Hematopoietic multipotent progenitor cell treated with erythropoietin and hydrocortisone succinate and interleukin-3 and kit ligand, for 15 days (in vitro differentiated cells): ENCODE measurements at regions not wholly inside any gene's neighbourhood (a gene's known extent, or its start where the extent isn't known, plus 50 kb on each side); places are given as distances from the start of the nearest gene placed in this dataset.
"Not testable (repeated sequence)": the region's sequence is repeated elsewhere in the genome, so short reads cannot be mapped to it uniquely, and the experiment has no call there.

Experiments
- DNase-seq: peaks from one replicate; pipeline ENCODE4 v3.0.0-alpha.2; 2015; ENCODE audit warnings: low spot score

DNA sequence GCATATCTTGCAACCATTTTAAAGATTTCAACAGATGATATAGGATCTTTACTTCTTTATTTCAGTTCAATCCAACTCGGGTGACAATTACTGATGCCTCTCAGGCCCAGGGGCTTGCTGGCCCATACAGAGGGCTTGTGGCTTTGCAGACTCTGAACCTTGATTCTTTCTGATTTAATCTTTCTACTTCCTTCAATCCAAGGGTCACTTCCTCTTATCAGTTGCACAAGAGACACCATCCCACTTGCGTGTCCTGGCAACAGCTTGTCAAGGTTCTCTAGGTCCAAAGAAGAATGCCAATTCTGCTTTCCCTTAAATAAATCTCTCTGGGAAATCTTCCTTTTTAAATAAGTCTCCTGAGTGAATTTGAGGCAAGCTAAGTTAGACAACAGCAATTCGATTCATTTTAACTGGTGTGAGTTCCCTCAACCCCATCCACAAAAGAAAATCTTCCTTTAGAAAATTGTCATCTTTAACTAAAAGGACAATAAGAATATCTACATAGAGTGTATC is 75.1 kb upstream of the KIF2A start:
- not testable (repeated sequence) for DNase-seq

DNA sequence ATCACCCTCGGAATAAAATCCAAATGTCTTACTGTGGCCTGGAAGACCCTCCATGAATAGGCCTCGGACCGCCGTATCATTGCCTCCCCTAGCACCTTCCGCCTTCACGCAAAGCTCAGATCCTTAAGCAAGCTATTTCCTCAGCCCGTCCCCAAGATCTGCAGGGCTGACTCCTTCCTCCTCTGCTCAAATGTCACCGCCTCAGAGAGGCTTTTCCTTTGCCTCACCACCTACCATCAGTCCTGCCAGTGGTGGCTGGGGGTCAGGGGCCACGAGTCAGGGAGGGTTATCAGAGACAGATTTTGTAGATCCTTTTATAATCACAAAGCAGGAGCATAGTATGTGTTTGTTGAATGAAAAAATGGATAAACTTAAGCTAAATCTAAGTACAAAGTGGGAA is 74.4 kb upstream of the KIF2A start:
- no peak for DNase-seq

DNA sequence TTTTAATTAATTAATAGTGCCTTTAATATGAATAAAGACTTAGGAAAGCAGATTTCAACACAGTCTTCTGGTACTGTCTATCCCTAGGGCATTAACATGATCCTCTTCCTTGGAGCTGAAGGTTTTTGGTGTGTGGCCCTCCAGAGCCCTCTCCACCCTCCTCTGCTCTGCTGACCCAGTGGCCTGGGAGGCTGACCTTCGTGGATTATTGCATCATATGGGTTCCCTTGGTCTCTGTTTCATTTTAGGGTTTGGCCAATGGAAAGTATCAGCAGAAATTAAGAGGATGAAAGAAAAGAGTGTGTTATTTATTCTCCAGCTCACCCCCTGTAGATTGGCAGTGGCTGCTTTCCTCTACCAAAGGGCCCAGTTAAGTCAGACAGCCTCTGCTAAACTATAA is 73.8 kb upstream of the KIF2A start:
- DNase-seq, result not testable (repeated sequence)

DNA sequence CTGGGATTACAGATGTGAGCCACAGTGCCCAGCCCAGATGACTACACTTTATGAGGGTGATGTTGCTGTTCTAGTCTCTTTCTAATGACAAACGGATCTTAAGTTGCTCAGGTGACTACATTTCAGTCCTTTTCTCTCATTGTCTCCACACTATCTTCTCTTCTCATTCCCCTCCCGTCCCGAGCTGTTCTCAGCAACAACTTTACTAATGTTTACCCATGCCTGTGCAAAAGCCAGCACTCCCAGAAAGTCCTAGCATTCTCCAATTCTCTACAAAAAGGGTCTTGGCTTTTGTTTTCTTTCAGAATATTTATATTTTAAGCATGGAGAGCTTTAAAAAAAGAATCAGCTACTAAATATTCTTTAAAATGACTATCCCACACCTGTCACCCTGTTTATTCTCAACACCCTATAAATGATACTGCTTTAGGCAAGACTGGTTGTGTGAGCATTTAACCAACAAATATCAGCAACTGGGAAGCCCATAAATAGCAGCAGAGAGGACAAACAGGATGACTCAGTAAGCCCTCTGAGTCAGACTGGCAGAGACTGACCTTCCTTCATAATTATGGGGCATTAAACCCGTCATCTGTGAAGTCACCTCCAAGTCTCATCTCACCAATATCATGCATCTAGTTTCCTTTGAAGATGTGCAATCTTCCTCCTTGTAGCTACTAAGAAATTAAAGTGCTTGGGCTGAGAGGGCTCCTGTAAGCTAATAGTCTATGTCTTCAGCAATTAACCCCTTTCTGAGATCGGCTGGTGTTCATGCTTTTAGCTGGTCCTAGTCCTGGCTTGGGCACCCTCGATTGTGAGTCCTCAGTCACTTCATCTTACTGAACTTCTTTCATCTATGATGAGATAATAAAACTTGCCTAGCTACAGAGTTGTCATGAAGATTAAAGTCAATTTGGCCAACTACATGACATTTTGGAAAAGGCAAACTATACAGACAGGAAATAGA is 72.6 kb upstream of the KIF2A start:
- DNase-seq, result not testable (repeated sequence)

DNA sequence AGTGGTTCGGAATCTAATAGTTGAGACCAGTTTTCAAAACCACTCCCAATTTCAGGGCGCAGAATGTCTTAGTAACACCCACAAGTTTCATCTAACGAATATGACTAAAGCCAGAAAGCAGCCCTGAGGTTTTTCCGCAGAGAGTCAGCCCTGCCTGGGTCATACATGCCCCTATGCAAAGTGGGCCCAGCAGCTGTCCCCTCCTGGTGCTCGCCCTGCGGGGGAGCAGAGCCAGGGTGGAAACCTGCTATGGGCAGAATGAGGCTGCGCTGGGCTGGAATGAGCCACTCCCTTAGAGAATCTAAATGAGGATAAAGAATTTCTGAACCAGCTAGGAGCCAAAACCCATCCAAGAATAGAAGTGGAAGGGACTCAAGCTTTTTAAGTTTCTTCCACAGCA is 69.4 kb upstream of the KIF2A start:
- DNase-seq, result not testable (repeated sequence)

DNA sequence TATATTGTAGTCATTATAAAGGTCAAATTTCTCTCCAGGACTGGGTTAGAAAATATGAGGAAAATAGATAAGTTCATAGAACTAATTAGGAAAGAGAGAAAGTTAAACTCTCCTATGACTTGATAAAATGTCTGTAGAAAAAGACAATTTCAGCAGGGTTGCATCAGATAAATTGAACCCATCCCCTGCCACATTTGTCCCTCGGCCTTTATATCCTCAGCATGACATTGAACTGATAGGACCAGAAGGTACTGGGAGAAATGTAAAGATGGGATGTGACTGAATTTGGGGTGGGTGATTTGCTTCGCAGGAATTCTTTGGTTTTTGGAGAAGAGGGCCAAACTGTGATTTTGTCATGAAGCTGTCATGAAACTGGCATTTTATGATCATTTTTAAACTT is 68.1 kb upstream of the KIF2A start:
- DNase-seq, result not testable (repeated sequence)

DNA sequence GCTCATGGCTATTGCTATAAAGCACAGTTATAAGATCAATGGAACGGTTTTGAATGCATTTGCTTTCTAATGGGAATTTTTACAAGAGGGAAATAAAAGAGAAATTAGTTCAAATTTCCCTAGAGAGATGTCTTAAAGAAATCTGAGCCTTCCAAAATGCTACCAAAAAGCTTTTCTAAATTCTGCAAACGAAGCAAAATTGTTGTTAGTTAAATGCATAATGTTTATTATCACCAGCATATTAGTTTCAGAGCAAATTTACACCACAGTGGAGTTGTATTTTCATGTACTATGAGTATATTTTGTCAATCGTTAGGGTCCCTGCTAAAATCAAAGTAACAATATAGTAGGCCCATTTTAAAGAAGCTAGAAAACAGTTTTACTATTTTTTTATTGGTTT is 67.4 kb upstream of the KIF2A start:
- DNase-seq, result not testable (repeated sequence)

DNA sequence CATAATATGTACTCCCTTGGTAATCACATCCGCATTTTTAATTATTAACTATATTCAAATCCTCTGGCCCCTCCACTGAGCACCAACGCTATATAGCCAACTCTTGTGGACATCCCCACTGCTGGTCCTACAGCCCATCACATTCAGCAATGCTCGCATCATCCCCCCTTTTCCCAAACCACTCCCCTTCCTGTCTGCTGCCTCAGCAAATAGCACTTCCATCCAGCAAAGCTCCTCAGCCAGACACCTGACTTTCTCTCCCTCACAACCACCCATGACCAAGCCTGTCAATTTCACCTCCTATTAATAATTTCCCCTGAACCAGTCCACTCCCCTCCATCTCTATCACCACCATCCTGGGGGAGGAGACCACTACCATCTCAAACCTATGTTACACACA is 65.5 kb upstream of the KIF2A start:
- not testable (repeated sequence) for DNase-seq

DNA sequence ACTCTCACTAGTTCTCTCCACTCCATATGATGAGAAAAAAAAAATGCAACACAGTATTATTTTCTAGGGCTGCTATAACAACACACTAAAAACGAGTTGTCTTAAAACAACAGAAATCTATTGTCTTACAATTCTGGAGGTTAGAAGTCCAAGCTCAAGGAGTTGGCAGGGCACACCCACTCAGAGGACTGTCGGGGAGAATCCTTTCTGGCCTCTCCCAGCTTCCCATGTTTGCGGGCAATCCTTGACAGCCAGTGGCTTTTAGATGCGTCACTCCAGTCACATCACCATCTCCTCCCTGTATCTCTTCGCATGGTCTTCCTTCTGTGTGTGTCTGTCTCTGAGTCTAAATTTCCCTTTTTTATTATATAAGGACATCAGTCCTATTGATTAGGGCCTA is 64.0 kb upstream of the KIF2A start:
- DNase-seq, result not testable (repeated sequence)

DNA sequence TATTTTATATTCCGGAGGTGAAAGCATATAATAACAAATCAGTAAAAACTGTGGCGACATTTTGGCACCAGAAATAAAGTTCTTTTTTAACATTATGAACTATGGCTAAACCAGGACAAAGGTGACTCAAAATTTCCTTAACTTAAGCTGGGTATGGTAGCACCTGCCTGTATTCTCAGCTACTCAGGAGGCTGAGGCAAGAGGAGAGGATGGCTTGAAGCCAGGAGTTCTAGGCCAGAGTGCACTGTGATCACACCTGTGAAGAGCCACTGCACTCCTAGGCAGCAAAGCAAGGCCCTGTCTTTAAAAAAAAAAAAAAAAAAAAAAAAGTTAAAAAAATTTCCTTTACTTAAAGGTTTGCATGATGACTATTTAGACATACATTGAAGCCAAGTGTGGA is 63.0 kb upstream of the KIF2A start:
- not testable (repeated sequence) for DNase-seq

DNA sequence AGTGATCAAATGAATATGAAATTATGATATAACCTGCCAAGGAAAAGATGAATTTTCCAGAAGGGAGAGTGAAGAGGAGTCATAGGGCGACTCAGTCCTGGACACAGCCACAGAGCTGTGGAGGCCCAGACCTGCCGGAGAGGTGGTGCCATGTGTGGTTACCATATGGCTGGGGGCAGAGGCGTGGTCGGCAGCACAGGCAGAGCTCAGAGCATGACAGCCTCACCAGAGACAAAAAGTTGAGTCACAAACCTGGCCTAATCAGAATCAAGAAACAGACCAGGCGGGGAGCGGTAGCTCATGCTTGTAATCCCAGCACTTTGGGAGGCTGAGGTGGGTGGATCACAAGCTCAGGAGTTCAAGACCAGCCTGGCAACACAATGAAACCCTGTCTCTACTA is 57.8 kb upstream of the KIF2A start:
- DNase-seq, result not testable (repeated sequence)

DNA sequence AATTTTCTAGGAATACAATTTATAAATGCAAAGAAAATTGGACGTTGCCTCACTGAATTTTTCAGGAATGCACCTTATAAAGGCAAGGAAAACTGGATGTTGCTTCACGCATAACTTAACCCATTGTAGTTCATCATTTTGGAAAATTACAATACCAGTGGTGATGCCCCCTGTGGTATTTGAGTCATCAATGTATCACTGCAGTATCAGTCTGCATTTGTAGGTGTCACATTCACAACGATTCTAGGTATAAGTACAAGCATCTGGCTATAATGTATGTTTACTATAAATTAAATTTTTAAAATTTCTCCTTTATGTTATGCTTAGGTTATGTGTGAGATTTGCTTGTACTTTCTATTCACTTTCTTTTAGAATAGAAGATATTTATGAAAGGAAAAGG is 55.9 kb upstream of the KIF2A start:
- not testable (repeated sequence) for DNase-seq

DNA sequence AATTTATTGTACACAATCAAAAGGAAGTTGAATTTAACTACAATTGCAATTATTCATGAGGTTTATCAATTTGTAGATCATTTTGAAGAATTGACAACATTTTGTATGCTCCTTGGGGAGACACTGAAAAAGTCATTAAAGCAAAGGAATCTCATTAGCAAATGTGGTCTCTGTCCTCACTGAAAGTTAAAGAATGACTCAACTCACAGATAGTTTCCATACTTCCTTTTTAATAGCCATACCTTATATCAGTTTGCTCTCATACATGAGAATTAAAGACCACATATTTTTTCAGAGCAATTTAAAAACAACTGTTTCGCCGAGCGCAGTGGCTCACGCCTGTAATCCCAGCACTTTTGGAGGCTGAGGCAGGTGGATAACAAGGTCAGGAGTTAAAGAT is 55.1 kb upstream of the KIF2A start:
- not testable (repeated sequence) for DNase-seq

DNA sequence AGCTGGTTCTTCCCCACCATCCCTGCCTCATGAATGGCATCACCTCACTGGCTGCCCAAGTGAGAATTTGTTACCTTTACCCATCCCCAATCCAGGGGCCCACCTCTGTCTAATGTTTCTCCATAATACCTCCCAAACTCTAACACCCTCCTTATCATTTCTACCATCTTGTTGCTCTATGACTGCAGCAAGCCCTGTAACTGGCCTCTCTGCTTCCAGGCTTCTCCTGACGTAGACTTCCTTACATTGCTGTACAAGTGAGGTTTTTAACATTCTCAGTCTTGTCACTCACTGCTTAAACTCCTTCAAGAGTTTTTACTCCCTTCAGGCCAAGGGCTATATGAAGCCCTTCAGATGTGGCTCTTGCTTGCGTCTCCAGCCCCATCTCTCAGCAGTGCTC is 53.5 kb upstream of the KIF2A start:
- not testable (repeated sequence) for DNase-seq

DNA sequence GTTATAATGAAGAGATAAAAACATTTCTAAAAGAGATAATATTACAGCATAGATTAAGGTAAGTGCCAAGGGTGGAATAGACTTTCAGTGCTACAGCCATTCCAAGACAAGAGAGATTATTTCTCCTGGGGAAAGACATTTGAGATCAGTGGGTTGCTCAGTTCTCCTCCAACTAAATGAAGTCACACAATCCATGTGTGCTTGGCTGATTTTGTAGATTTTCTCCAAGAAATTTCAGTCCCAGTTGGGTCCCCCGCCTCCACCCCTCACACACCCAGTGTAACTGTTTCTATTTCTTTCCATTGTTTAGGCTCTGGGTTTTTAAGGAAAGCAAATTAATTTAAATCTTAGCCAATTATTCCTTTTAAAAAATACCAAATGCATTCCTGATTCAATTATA is 50.5 kb upstream of the KIF2A start:
- DNase-seq, result not testable (repeated sequence)

DNA sequence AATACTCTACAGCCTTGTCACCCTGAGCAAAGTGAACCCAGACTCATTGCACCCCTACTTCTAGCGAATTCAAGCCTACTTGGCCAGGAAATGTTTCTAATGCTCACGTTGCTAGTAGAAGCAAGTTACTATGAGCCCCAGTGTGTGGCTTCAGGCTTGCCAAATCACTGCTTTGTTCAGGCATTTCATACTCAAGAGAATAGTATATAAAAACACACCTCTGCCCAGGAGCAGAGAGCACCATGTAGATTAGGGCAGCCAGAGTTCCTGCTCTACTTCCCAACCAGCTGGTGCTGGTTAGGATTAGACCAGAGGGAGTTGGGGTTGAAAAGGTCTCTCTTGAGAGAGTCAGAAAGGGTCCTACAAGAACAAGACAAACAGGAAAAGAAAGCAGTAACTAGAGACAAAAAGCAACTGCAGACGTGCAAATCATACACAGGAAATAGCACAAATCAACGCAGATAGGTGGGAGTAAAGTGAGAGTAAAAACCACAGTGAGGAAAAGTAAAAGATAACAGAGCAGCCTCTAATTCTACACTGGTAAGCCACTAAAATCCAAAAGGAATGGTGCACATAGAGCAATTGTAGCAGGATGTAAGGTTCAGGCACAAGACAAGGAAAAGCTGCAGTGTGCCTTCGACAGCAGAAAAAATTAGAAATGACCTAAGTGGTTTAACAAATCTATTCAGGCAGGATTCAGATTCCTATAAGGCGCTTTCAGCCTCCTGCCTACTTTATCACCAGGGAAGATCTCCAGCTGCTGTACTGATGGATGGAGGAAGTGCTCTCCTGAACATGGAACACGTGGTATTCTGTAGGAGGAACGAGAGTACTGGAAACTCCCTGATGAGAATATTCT is 49.6 kb upstream of the KIF2A start:
- no peak for DNase-seq
